Liver (tissue), 8 donors: ENCODE measurements at regions not wholly inside any gene's neighbourhood (a gene's known extent, or its start where the extent isn't known, plus 50 kb on each side); places are given as distances from the start of the nearest gene placed in this dataset.

ENCODE experiments used
- DNase-seq: peaks from one replicate; pipeline ENCODE4 v3.0.0-alpha.2; 2017; ENCODE audit warnings: low spot score
- H3K27ac ChIP-seq, 2 donors: one replicate each; pipeline ENCODE4 v1.7.0; 2013; ENCODE audit warnings: inconsistent platforms in 2 of 2, low read length in 2 of 2, control low read depth in 1 of 2, low read depth in 1 of 2, mild to moderate bottlenecking in 1 of 2
- H3K27me3 ChIP-seq, 4 donors: one replicate each; pipeline versions ENCODE4 v1.6.1 to v1.7.0; 2013; ENCODE audit warnings: low read length in 3 of 4, inconsistent platforms in 1 of 4, mild to moderate bottlenecking in 1 of 4, moderate library complexity in 1 of 4; ENCODE audit not compliant: control insufficient read depth in 4 of 4, insufficient read depth in 4 of 4
- H3K36me3 ChIP-seq, 4 donors: one replicate each; pipeline versions ENCODE4 v1.6.1 to v1.7.0; 2013; ENCODE audit warnings: low read length in 3 of 4, mild to moderate bottlenecking in 3 of 4, low read depth in 1 of 4, moderate library complexity in 1 of 4; ENCODE audit not compliant: control insufficient read depth in 4 of 4, insufficient read depth in 3 of 4
- H3K4me1 ChIP-seq, 4 donors: one replicate each; pipeline versions ENCODE4 v1.6.1 to v1.7.0; 2013; ENCODE audit warnings: low read length in 3 of 4, mild to moderate bottlenecking in 3 of 4, moderate library complexity in 1 of 4; ENCODE audit not compliant: control insufficient read depth in 4 of 4, insufficient read depth in 4 of 4
- H3K4me3 ChIP-seq, 3 donors: one replicate each; pipeline versions ENCODE4 v1.6.1 to v1.7.0; 2013; ENCODE audit warnings: low read length in 3 of 3, control low read depth in 1 of 3, low read depth in 1 of 3, mild to moderate bottlenecking in 1 of 3
- H3K9ac ChIP-seq, 2 donors: one replicate each; pipeline ENCODE4 v1.7.0; 2013; ENCODE audit warnings: low read length in 2 of 2, mild to moderate bottlenecking in 2 of 2, moderate library complexity in 2 of 2, control low read depth in 1 of 2, low read depth in 1 of 2
- H3K9me3 ChIP-seq, 4 donors: one replicate each; pipeline versions ENCODE4 v1.6.1 to v1.7.0; 2013; ENCODE audit warnings: low read length in 3 of 4; ENCODE audit not compliant: control insufficient read depth in 4 of 4
- EGR1 ChIP-seq, 2 donors: IDR thresholded peaks; 2 replicates each; pipeline ENCODE4 v1.6.1; 2016 to 2018; ENCODE audit warnings: antibody characterized with exemption in 2 of 2, low read depth in 2 of 2
- FOXA1 ChIP-seq: IDR thresholded peaks from 2 replicates; pipeline ENCODE4 v1.6.1; 2016; ENCODE audit warnings: antibody characterized with exemption
- FOXA2 ChIP-seq: IDR thresholded peaks from 2 replicates; pipeline ENCODE4 v1.6.1; 2016; ENCODE audit warnings: antibody characterized with exemption
- GABPA ChIP-seq, 2 donors: IDR thresholded peaks in 1 of 2; conservative IDR thresholded peaks in 1 of 2; 2 replicates each; pipeline ENCODE4 v1.6.1; 2016; ENCODE audit warnings: antibody characterized with exemption in 2 of 2, mild to moderate bottlenecking in 1 of 2, moderate library complexity in 1 of 2
- HNF4A ChIP-seq, 2 donors: conservative IDR thresholded peaks; 2 replicates each; pipeline ENCODE4 v1.6.1; 2016; ENCODE audit warnings: antibody characterized with exemption in 2 of 2, mild to moderate bottlenecking in 2 of 2
- HNF4G ChIP-seq: IDR thresholded peaks from 2 replicates; pipeline ENCODE4 v1.6.1; 2016; ENCODE audit warnings: antibody characterized with exemption
- JUND ChIP-seq, 2 donors: IDR thresholded peaks; 2 replicates each; pipeline ENCODE4 v1.6.1; 2016; ENCODE audit warnings: antibody characterized with exemption in 2 of 2
- MAX ChIP-seq: IDR thresholded peaks from 2 replicates; pipeline ENCODE4 v1.6.1; 2016; ENCODE audit warnings: antibody characterized with exemption
- NR2F2 ChIP-seq: IDR thresholded peaks from 2 replicates; pipeline ENCODE4 v1.6.1; 2016; ENCODE audit warnings: antibody characterized with exemption
- RAD21 ChIP-seq, 2 donors: IDR thresholded peaks; 2 replicates each; pipeline ENCODE4 v1.6.1; 2016; ENCODE audit warnings: antibody characterized with exemption in 2 of 2, mild to moderate bottlenecking in 2 of 2
- RXRA ChIP-seq, 2 donors: IDR thresholded peaks; 2 replicates each; pipeline ENCODE4 v1.6.1; 2017 to 2018; ENCODE audit warnings: antibody characterized with exemption in 2 of 2, mild to moderate bottlenecking in 1 of 2
- SP1 ChIP-seq: IDR thresholded peaks from 2 replicates; pipeline ENCODE4 v1.6.1; 2018; ENCODE audit warnings: antibody characterized with exemption, mild to moderate bottlenecking
- TAF1 ChIP-seq: conservative IDR thresholded peaks from 2 replicates; pipeline ENCODE4 v1.6.1; 2016; ENCODE audit warnings: antibody characterized with exemption, mild to moderate bottlenecking
- WGBS: extraction: QIAGEN DNeasy Blood & Tissue Kit; methylation state at CpG from one replicate; pipeline ENCODE4 v1.1.7; 2013; 5-methylcytosine and 5-hydroxymethylcytosine counted together
- TF ChIP-seq, protein P1 (sequence below): IDR thresholded peaks from 2 replicates; pipeline ENCODE4 v1.6.1; 2016; ENCODE audit warnings: antibody characterized with exemption
- TF ChIP-seq, protein P2 (sequence below): IDR thresholded peaks from 2 replicates; pipeline ENCODE4 v1.6.1; 2016; ENCODE audit warnings: antibody characterized with exemption
- TF ChIP-seq, protein P3 (sequence below): fragments of 150-350 bp; IDR thresholded peaks from 2 replicates; pipeline ENCODE4 v1.5.1; 2017; ENCODE audit warnings: improper control_type of control experiment, low read depth, low read length; ENCODE audit not compliant: missing input control
- donor health status: healthy.
- donor health status: healthy.
- donor health status: healthy.
- donor health status: healthy.
- donor health status: healthy.

DNA sequence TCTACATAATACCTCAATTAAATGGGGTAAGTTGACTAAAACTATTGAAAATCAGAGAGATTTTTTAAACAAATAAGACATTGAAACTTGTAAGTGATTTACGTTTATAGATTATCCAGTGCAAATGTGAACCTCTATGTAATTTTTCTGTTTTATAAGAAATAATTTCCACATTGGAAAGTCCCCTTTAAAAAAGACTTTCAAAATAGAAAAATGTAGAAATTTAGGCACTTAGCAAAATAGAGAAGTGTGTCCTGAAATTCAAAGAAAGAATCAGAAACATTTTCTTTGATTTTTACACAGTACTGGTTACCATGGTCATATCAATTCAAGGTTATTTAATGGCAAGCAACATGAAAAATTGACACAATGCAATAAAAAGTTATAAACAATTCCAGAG is 290.9 kb upstream of the GPR149 start:
- Histone ChIP-seq H3K27me3 (no peaks in the 10 kb centered on the region), H3K4me3 (no peak overlapping the region), H3K36me3 (no peaks in the 10 kb centered on the region), H3K4me1 (no peaks in the 10 kb centered on the region), H3K27ac (no peak overlapping the region), H3K9me3 (no peaks in the 10 kb centered on the region), H3K9ac (no peak overlapping the region)
- DNase-seq = no peak
- 76% methylated on average over 1 of the region's 1 CpG for WGBS
- TF ChIP-seq HNF4A (conservative IDR thresholded peaks at IDR 0.05) = no peak
- TF ChIP-seq RAD21 (IDR thresholded peaks at IDR 0.05) = no peak
- no peak for TF ChIP-seq JUND (IDR thresholded peaks at IDR 0.05)
- no peak for TF ChIP-seq RXRA (IDR thresholded peaks at IDR 0.05)
- no peak for TF ChIP-seq FOXA2
- no peak for TF ChIP-seq TAF1
- TF ChIP-seq, protein P1, sequence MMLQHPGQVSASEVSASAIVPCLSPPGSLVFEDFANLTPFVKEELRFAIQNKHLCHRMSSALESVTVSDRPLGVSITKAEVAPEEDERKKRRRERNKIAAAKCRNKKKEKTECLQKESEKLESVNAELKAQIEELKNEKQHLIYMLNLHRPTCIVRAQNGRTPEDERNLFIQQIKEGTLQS = no peak
- TF ChIP-seq SP1 = no peak
- no peak for TF ChIP-seq NR2F2
- no peak for TF ChIP-seq FOXA1
- no peak for TF ChIP-seq MAX

GRCh38 chr3:154718053-154718452 is 288.1 kb upstream of the GPR149 start:
- no peak for DNase-seq
- Histone ChIP-seq H3K27ac (no peak overlapping the region), H3K27me3 (no peaks in the 10 kb centered on the region), H3K4me1 (no peaks in the 10 kb centered on the region), H3K4me3 (no peak overlapping the region), H3K36me3 (no peaks in the 10 kb centered on the region), H3K9ac (no peak overlapping the region), H3K9me3 (no peaks in the 10 kb centered on the region)
- TF ChIP-seq FOXA1 = no peak
- WGBS = 38% methylated on average over 1 of the region's 1 CpG

- Histone ChIP-seq H3K27me3 (no peaks in the 10 kb centered on the region), H3K27ac (no peak overlapping the region), H3K9ac (no peak overlapping the region), H3K4me1 (no peaks in the 10 kb centered on the region), H3K9me3 (no peaks in the 10 kb centered on the region), H3K36me3 (no peaks in the 10 kb centered on the region), H3K4me3 (no peak overlapping the region)
- TF ChIP-seq RAD21 (IDR thresholded peaks at IDR 0.05) (no peak), MAX (no peak), JUND (IDR thresholded peaks at IDR 0.05) (no peak), HNF4G (no peak), SP1 (no peak), RXRA (IDR thresholded peaks at IDR 0.05) (no peak), GABPA (IDR thresholded peaks at IDR 0.05 in 1 of 2, conservative IDR thresholded peaks at IDR 0.05 in 1 of 2) (no peak), FOXA2 (no peak), EGR1 (IDR thresholded peaks at IDR 0.05; ENCODE audit: low read depth in 2 of 2) (no peak)
- TF ChIP-seq, protein P2, sequence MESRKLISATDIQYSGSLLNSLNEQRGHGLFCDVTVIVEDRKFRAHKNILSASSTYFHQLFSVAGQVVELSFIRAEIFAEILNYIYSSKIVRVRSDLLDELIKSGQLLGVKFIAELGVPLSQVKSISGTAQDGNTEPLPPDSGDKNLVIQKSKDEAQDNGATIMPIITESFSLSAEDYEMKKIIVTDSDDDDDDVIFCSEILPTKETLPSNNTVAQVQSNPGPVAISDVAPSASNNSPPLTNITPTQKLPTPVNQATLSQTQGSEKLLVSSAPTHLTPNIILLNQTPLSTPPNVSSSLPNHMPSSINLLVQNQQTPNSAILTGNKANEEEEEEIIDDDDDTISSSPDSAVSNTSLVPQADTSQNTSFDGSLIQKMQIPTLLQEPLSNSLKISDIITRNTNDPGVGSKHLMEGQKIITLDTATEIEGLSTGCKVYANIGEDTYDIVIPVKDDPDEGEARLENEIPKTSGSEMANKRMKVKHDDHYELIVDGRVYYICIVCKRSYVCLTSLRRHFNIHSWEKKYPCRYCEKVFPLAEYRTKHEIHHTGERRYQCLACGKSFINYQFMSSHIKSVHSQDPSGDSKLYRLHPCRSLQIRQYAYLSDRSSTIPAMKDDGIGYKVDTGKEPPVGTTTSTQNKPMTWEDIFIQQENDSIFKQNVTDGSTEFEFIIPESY = no peak
- TF ChIP-seq, protein P3, sequence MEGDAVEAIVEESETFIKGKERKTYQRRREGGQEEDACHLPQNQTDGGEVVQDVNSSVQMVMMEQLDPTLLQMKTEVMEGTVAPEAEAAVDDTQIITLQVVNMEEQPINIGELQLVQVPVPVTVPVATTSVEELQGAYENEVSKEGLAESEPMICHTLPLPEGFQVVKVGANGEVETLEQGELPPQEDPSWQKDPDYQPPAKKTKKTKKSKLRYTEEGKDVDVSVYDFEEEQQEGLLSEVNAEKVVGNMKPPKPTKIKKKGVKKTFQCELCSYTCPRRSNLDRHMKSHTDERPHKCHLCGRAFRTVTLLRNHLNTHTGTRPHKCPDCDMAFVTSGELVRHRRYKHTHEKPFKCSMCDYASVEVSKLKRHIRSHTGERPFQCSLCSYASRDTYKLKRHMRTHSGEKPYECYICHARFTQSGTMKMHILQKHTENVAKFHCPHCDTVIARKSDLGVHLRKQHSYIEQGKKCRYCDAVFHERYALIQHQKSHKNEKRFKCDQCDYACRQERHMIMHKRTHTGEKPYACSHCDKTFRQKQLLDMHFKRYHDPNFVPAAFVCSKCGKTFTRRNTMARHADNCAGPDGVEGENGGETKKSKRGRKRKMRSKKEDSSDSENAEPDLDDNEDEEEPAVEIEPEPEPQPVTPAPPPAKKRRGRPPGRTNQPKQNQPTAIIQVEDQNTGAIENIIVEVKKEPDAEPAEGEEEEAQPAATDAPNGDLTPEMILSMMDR = no peak
- no peak for DNase-seq
- WGBS = 77% methylated on average over 3 of the region's 3 CpGs
Measured at GRCh38 chr3:154716170-154716569, 286.2 kb upstream of the GPR149 start.
